HepG2 (cell line): ENCODE measurements at regions not wholly inside any gene's neighbourhood (a gene's known extent, or its start where the extent isn't known, plus 50 kb on each side); places are given as distances from the start of the nearest gene placed in this dataset.

Source experiments
- EZH2 ChIP-seq: conservative IDR thresholded peaks from 2 replicates; pipeline ENCODE4 v1.6.1; 2012; ENCODE audit warnings: mild to moderate bottlenecking, low read depth, low read length, moderate library complexity
- TCF7 ChIP-seq: sonication (generic); IDR thresholded peaks from 2 replicates; pipeline ENCODE4 v1.6.1; 2016; ENCODE audit warnings: antibody characterized with exemption, low read depth
- ZNF124 ChIP-seq: sonication (generic); formaldehyde crosslinking; IDR thresholded peaks from 2 replicates; pipeline ENCODE4 v1.4.0; 2020; ENCODE audit warnings: missing genetic modification reagents
- ZNF343 ChIP-seq: sonication (generic); formaldehyde crosslinking; IDR thresholded peaks from 2 replicates; pipeline ENCODE4 v1.4.0; 2020; ENCODE audit warnings: mild to moderate bottlenecking, missing genetic modification reagents
- TF ChIP-seq, protein P1 (sequence below): sonication (generic); formaldehyde crosslinking; IDR thresholded peaks from 2 replicates; pipeline ENCODE4 v1.4.0; 2020; ENCODE audit warnings: missing genetic modification reagents

DNA sequence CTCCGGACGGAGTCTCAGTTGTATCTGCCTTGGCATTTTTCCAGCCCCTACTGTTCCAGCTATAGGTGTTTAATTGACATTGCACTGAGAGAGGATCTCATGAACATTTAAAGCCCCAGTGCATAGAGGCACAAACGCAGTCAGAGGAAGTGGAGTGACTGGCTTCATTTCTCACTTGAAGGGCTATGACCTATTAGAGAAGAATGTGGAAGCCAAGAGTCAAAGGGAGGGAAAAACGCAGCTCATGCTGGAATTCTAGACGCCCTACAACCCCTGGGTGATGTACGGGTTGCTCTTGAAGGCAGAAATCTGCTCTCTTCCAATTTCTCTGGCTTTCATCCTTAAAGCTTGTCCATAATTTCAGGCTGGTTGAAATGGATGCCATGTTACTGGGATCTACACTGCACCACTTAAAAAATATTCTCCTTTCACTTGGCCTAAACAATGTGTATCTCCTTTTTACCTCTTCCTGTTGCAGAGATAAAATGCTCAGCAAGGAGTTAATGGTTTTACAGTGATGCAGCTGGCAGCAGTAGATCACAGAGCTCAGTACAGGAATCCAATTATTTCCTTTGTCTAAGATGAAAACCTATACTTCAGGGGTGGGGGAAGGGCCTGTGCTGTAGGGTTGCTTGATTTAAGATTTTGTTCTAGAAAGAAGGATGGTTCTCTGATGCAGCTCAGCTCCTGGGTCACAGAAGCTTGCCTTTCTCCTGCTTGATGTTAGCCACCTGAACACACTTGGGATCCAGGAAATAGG is 61.8 kb upstream of the MAMDC2 start:
- TF ChIP-seq EZH2: no peak
- TF ChIP-seq, protein P1, sequence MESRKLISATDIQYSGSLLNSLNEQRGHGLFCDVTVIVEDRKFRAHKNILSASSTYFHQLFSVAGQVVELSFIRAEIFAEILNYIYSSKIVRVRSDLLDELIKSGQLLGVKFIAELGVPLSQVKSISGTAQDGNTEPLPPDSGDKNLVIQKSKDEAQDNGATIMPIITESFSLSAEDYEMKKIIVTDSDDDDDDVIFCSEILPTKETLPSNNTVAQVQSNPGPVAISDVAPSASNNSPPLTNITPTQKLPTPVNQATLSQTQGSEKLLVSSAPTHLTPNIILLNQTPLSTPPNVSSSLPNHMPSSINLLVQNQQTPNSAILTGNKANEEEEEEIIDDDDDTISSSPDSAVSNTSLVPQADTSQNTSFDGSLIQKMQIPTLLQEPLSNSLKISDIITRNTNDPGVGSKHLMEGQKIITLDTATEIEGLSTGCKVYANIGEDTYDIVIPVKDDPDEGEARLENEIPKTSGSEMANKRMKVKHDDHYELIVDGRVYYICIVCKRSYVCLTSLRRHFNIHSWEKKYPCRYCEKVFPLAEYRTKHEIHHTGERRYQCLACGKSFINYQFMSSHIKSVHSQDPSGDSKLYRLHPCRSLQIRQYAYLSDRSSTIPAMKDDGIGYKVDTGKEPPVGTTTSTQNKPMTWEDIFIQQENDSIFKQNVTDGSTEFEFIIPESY: no peak
- no peak for TF ChIP-seq TCF7
- no peak for TF ChIP-seq ZNF124
- no peak for TF ChIP-seq ZNF343 (CRISPR knock-in tag)
